ENCODE measurements at regions not wholly inside any gene's neighbourhood (a gene's known extent, or its start where the extent isn't known, plus 50 kb on each side); places are given as distances from the start of the nearest gene placed in this dataset.

GRCh38 chr10:34003561-34003960, 669.1 kb upstream of the NRP1 start:
- no peak overlapping the region for H3K4me3 ChIP-seq (ENCODE audit: low read depth, low read length)
- DNase-seq (ENCODE audit: low read depth): no peak
- no peak for TF ChIP-seq CTCF (IDR thresholded peaks at IDR 0.05; ENCODE audit: insufficient read depth, low read length)

- no peak for TF ChIP-seq CTCF (IDR thresholded peaks at IDR 0.05; ENCODE audit: insufficient read depth, low read length)
- no peak for DNase-seq (ENCODE audit: low read depth)
- H3K4me3 ChIP-seq (ENCODE audit: low read depth, low read length): no peak overlapping the region
These were observed 668.4 kb upstream of the NRP1 start for GRCh38 chr10:34002896-34003295.

- DNase-seq (ENCODE audit: low read depth): no peak
- no peak overlapping the region for H3K4me3 ChIP-seq (ENCODE audit: low read depth, low read length)
- TF ChIP-seq CTCF (IDR thresholded peaks at IDR 0.05; ENCODE audit: insufficient read depth, low read length): no peak
These were observed 667.4 kb upstream of the NRP1 start for GRCh38 chr10:34001831-34002230.

- DNase-seq (ENCODE audit: low read depth): no peak
- H3K4me3 ChIP-seq (ENCODE audit: low read depth, low read length): no peak overlapping the region
- TF ChIP-seq CTCF (IDR thresholded peaks at IDR 0.05; ENCODE audit: insufficient read depth, low read length): no peak
These were observed 666.7 kb upstream of the NRP1 start for GRCh38 chr10:34001087-34001580.

- DNase-seq (ENCODE audit: low read depth): no peak
- TF ChIP-seq CTCF (IDR thresholded peaks at IDR 0.05; ENCODE audit: insufficient read depth, low read length): no peak
- H3K4me3 ChIP-seq (ENCODE audit: low read depth, low read length): no peak overlapping the region
These were observed 659.5 kb upstream of the NRP1 start for GRCh38 chr10:33993917-33994316.

GRCh38 chr10:33991924-33992323, 657.5 kb upstream of the NRP1 start:
- no peak for DNase-seq (ENCODE audit: low read depth)
- no peak overlapping the region for H3K4me3 ChIP-seq (ENCODE audit: low read depth, low read length)
- no peak for TF ChIP-seq CTCF (IDR thresholded peaks at IDR 0.05; ENCODE audit: insufficient read depth, low read length)

GRCh38 chr10:33986515-33986914, 652.0 kb upstream of the NRP1 start:
- H3K4me3 ChIP-seq (ENCODE audit: low read depth, low read length): no peak overlapping the region
- no peak for DNase-seq (ENCODE audit: low read depth)
- TF ChIP-seq CTCF (IDR thresholded peaks at IDR 0.05; ENCODE audit: insufficient read depth, low read length): no peak
